ENCODE measurements at regions not wholly inside any gene's neighbourhood (a gene's known extent, or its start where the extent isn't known, plus 50 kb on each side); places are given as distances from the start of the nearest gene placed in this dataset.

GRCh38 chr5:68370196-68370595 lies 154.6 kb downstream of the PIK3R1 start:
- Mint-ChIP-seq H3K36me3 (ENCODE audit: low read depth) (no peaks in the 10 kb centered on the region), H3K27me3 (ENCODE audit: low read depth) (no peaks in the 10 kb centered on the region), H3K27ac (no peak overlapping the region), H3K4me1 (ENCODE audit: low read depth) (peaks cover 34% of the 10 kb centered on the region), H3K4me3 (no peak overlapping the region), H3K9me3 (no peaks in the 10 kb centered on the region)
- DNase-seq = no peak
- CTCF ChIA-PET = interaction anchor here (0.5 to 0.9 kb wide), 2 partner anchors 10 to 1124 kb away, joined by 3 to 5 read pairs; no protein-coding TSS in a partner anchor
- intact Hi-C loops (cut with micrococcal nuclease) = no loop called here

GRCh38 chr5:68371607-68372006 lies 156.1 kb downstream of the PIK3R1 start:
- no peaks in the 10 kb centered on the region for H3K27me3 Mint-ChIP-seq (ENCODE audit: low read depth)
- CTCF ChIA-PET = interaction anchor here (0.8 kb wide), 1 partner anchor 12 kb away, joined by 3 read pairs; no protein-coding TSS in a partner anchor

GRCh38 chr5:68372161-68372560 lies 156.6 kb downstream of the PIK3R1 start:
- no peak for DNase-seq
- Mint-ChIP-seq H3K27me3 (ENCODE audit: low read depth) (no peaks in the 10 kb centered on the region), H3K4me1 (ENCODE audit: low read depth) (peaks cover 24% of the 10 kb centered on the region), H3K9me3 (no peaks in the 10 kb centered on the region), H3K4me3 (no peak overlapping the region), H3K27ac (no peak overlapping the region), H3K36me3 (ENCODE audit: low read depth) (no peaks in the 10 kb centered on the region)
- CTCF ChIA-PET = no interaction called here
- intact Hi-C loops (cut with micrococcal nuclease) = loop anchor here (1.0 kb wide), 1 partner anchor 8 kb away; no protein-coding TSS in a partner anchor

More at GRCh38 chr5:68371607-68372006, 156.1 kb downstream of the PIK3R1 start:
- H3K9me3 Mint-ChIP-seq = no peaks in the 10 kb centered on the region
- H3K4me3 Mint-ChIP-seq = no peak overlapping the region
- H3K36me3 Mint-ChIP-seq (ENCODE audit: low read depth) = no peaks in the 10 kb centered on the region
- intact Hi-C loops (cut with micrococcal nuclease) = loop anchor here (1.0 kb wide), 1 partner anchor 9 kb away; no protein-coding TSS in a partner anchor
- DNase-seq = no peak
- no peak overlapping the region for H3K27ac Mint-ChIP-seq
- H3K4me1 Mint-ChIP-seq (ENCODE audit: low read depth) = peaks cover 24% of the 10 kb centered on the region

- peaks cover 25% of the 10 kb centered on the region for H3K4me1 Mint-ChIP-seq (ENCODE audit: low read depth)
- DNase-seq = no peak
- no peaks in the 10 kb centered on the region for H3K36me3 Mint-ChIP-seq (ENCODE audit: low read depth)
- CTCF ChIA-PET = no interaction called here
- intact Hi-C loops (cut with micrococcal nuclease) = no loop called here
- no peaks in the 10 kb centered on the region for H3K9me3 Mint-ChIP-seq
- H3K27me3 Mint-ChIP-seq (ENCODE audit: low read depth) = peaks cover 2% of the 10 kb centered on the region
- H3K4me3 Mint-ChIP-seq = no peak overlapping the region
- no peak overlapping the region for H3K27ac Mint-ChIP-seq
Measured at GRCh38 chr5:68373050-68373449, 157.5 kb downstream of the PIK3R1 start.

- no peak overlapping the region for H3K27ac Mint-ChIP-seq
- H3K9me3 Mint-ChIP-seq = no peaks in the 10 kb centered on the region
- no peaks in the 10 kb centered on the region for H3K36me3 Mint-ChIP-seq (ENCODE audit: low read depth)
- H3K4me1 Mint-ChIP-seq (ENCODE audit: low read depth) = peaks cover 10% of the 10 kb centered on the region
- no peak for DNase-seq
- intact Hi-C loops (cut with micrococcal nuclease) = no loop called here
- peaks cover 2% of the 10 kb centered on the region for H3K27me3 Mint-ChIP-seq (ENCODE audit: low read depth)
- no peak overlapping the region for H3K4me3 Mint-ChIP-seq
- CTCF ChIA-PET = no interaction called here
Measured at GRCh38 chr5:68374796-68375518, 159.4 kb downstream of the PIK3R1 start.

- intact Hi-C loops (cut with micrococcal nuclease) = no loop called here
- peaks cover 5% of the 10 kb centered on the region for H3K4me1 Mint-ChIP-seq (ENCODE audit: low read depth)
- CTCF ChIA-PET = no interaction called here
- peaks cover 2% of the 10 kb centered on the region for H3K27me3 Mint-ChIP-seq (ENCODE audit: low read depth)
- no peaks in the 10 kb centered on the region for H3K36me3 Mint-ChIP-seq (ENCODE audit: low read depth)
- no peak for DNase-seq
- no peaks in the 10 kb centered on the region for H3K9me3 Mint-ChIP-seq
- no peak overlapping the region for H3K27ac Mint-ChIP-seq
- no peak overlapping the region for H3K4me3 Mint-ChIP-seq
Measured at GRCh38 chr5:68375540-68375939, 160.0 kb downstream of the PIK3R1 start.

GRCh38 chr5:68376935-68377334 lies 161.4 kb downstream of the PIK3R1 start:
- no peak for DNase-seq
- Mint-ChIP-seq H3K4me3 (no peak overlapping the region), H3K27me3 (ENCODE audit: low read depth) (peaks cover 2% of the 10 kb centered on the region), H3K27ac (no peak overlapping the region), H3K9me3 (no peaks in the 10 kb centered on the region), H3K36me3 (ENCODE audit: low read depth) (no peaks in the 10 kb centered on the region), H3K4me1 (ENCODE audit: low read depth) (peaks cover 11% of the 10 kb centered on the region)
- CTCF ChIA-PET = no interaction called here
- intact Hi-C loops (cut with micrococcal nuclease) = no loop called here

GRCh38 chr5:68377733-68378132 lies 162.2 kb downstream of the PIK3R1 start:
- Mint-ChIP-seq H3K36me3 (ENCODE audit: low read depth) (no peaks in the 10 kb centered on the region), H3K4me3 (no peak overlapping the region), H3K27ac (no peak overlapping the region), H3K4me1 (ENCODE audit: low read depth) (peaks cover 17% of the 10 kb centered on the region), H3K9me3 (no peaks in the 10 kb centered on the region), H3K27me3 (ENCODE audit: low read depth) (peaks cover 2% of the 10 kb centered on the region)
- CTCF ChIA-PET = no interaction called here
- no peak for DNase-seq
- intact Hi-C loops (cut with micrococcal nuclease) = no loop called here

- no peaks in the 10 kb centered on the region for H3K36me3 Mint-ChIP-seq (ENCODE audit: low read depth)
- intact Hi-C loops (cut with micrococcal nuclease) = no loop called here
- DNase-seq = no peak
- H3K27me3 Mint-ChIP-seq (ENCODE audit: low read depth) = peaks cover 2% of the 10 kb centered on the region
- CTCF ChIA-PET = no interaction called here
- H3K4me1 Mint-ChIP-seq (ENCODE audit: low read depth) = peaks cover 17% of the 10 kb centered on the region
- H3K27ac Mint-ChIP-seq = no peak overlapping the region
- H3K4me3 Mint-ChIP-seq = no peak overlapping the region
- H3K9me3 Mint-ChIP-seq = no peaks in the 10 kb centered on the region
Measured at GRCh38 chr5:68378204-68378820, 162.8 kb downstream of the PIK3R1 start.

- Mint-ChIP-seq H3K27me3 (ENCODE audit: low read depth) (peaks cover 2% of the 10 kb centered on the region), H3K36me3 (ENCODE audit: low read depth) (no peaks in the 10 kb centered on the region), H3K9me3 (no peaks in the 10 kb centered on the region), H3K4me1 (ENCODE audit: low read depth) (peaks cover 17% of the 10 kb centered on the region), H3K27ac (no peak overlapping the region), H3K4me3 (no peak overlapping the region)
- CTCF ChIA-PET = no interaction called here
- no peak for DNase-seq
- intact Hi-C loops (cut with micrococcal nuclease) = loop anchor here (1.0 kb wide), 1 partner anchor 7 kb away; no protein-coding TSS in a partner anchor
Measured at GRCh38 chr5:68379275-68380036, 163.9 kb downstream of the PIK3R1 start.

GRCh38 chr5:68380078-68380477 lies 164.5 kb downstream of the PIK3R1 start:
- CTCF ChIA-PET = interaction anchor here (0.5 kb wide), 1 partner anchor 346 kb away, joined by 3 read pairs; no protein-coding TSS in a partner anchor
- Mint-ChIP-seq H3K4me3 (no peak overlapping the region), H3K4me1 (ENCODE audit: low read depth) (peaks cover 22% of the 10 kb centered on the region), H3K36me3 (ENCODE audit: low read depth) (no peaks in the 10 kb centered on the region), H3K9me3 (no peaks in the 10 kb centered on the region), H3K27ac (no peak overlapping the region), H3K27me3 (ENCODE audit: low read depth) (peaks cover 2% of the 10 kb centered on the region)
- intact Hi-C loops (cut with micrococcal nuclease) = loop anchor here (1.0 kb wide), 1 partner anchor 8 kb away; no protein-coding TSS in a partner anchor
- DNase-seq = no peak

- H3K27me3 Mint-ChIP-seq (ENCODE audit: low read depth) = peaks cover 2% of the 10 kb centered on the region
- no peaks in the 10 kb centered on the region for H3K36me3 Mint-ChIP-seq (ENCODE audit: low read depth)
- H3K27ac Mint-ChIP-seq = no peak overlapping the region
- no peak for DNase-seq
- no peaks in the 10 kb centered on the region for H3K9me3 Mint-ChIP-seq
- H3K4me1 Mint-ChIP-seq (ENCODE audit: low read depth) = peaks cover 25% of the 10 kb centered on the region
- CTCF ChIA-PET = no interaction called here
- intact Hi-C loops (cut with micrococcal nuclease) = loop anchor here (1.0 kb wide), 1 partner anchor 53 kb away; no protein-coding TSS in a partner anchor
- no peak overlapping the region for H3K4me3 Mint-ChIP-seq
Measured at GRCh38 chr5:68381060-68381459, 165.5 kb downstream of the PIK3R1 start.

All from activated naive CD4-positive, alpha-beta T cell treated with anti-CD3 and anti-CD28 coated beads for 36 hours (primary cell).